OCI-M2 (cell line): ENCODE measurements at regions not wholly inside any gene's neighbourhood (a gene's known extent, or its start where the extent isn't known, plus 50 kb on each side); places are given as distances from the start of the nearest gene placed in this dataset.

Source experiments
- DNase-seq: peaks from one replicate; lab custom pipeline; 2025; ENCODE audit not compliant: unreplicated experiment; lab: John Stamatoyannopoulos, UW

GRCh38 chr1:221804303-221804702 lies 62.4 kb upstream of the DUSP10 start:
- DNase-seq: no peak

- no peak for DNase-seq
Observed at GRCh38 chr1:221801773-221802516, 60.1 kb upstream of the DUSP10 start.

- no peak for DNase-seq
Observed at GRCh38 chr1:221801251-221801661, 59.4 kb upstream of the DUSP10 start.

- no peak for DNase-seq
Observed at GRCh38 chr1:221800831-221801230, 58.9 kb upstream of the DUSP10 start.

GRCh38 chr1:221797506-221797905 lies 55.6 kb upstream of the DUSP10 start:
- DNase-seq: no peak

- DNase-seq: no peak
Observed at GRCh38 chr1:221796700-221797099, 54.8 kb upstream of the DUSP10 start.

GRCh38 chr1:221795380-221795779 lies 53.5 kb upstream of the DUSP10 start:
- DNase-seq: no peak

- no peak for DNase-seq
Observed at GRCh38 chr1:221794935-221795334, 53.0 kb upstream of the DUSP10 start.

- DNase-seq: no peak
Observed at GRCh38 chr1:221794079-221794670, 52.3 kb upstream of the DUSP10 start.

GRCh38 chr1:221793439-221794078 lies 51.7 kb upstream of the DUSP10 start:
- no peak for DNase-seq

- DNase-seq: no peak
Observed at GRCh38 chr1:221791846-221792245, 50.0 kb upstream of the DUSP10 start.
